DMS53 treated with DMSO at 0.1 percent for 48 hours (cell line): ENCODE measurements at regions not wholly inside any gene's neighbourhood (a gene's known extent, or its start where the extent isn't known, plus 50 kb on each side); places are given as distances from the start of the nearest gene placed in this dataset.

Experiments used
- DNase-seq: peaks from one replicate; lab custom pipeline; 2025; ENCODE audit not compliant: unreplicated experiment; lab: John Stamatoyannopoulos, UW

DNA sequence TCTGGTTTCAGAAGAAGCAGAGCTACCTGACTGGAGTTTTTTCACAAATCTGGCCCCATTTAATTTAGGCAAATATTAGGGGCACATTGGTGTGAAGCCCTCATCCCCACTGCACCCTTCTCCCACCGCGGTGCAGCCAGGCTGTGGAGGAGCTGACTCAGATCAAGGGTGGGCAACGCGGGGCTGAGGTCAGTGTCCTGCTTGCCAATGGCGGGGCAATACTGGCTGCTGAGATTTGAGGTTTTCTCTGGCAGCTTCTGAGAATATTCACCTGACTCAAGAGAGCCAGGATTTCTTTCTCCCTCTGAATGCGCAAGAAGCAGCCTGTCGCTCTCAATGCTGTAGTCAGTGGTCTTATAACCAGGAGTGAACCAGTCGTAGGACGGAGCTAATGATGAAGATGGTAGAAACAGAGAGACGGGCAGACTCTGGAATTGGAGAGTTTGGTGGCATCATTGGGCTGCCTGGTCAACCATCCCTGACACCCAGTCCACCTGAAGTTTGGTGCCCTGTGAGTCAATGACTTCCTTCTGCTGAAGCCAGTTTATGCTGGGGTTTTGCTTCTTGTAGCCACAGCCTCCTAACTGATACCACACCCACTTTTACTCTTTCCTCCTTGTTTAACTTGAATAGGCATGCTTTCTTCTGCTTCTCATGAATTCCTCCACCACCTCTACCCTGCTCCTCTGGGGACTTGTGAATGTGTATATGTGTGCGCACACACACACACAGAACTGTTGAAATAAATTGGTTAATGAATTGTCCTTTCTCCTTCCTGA is 123.7 kb upstream of the CTBP2 start:
- no peak for DNase-seq

DNA sequence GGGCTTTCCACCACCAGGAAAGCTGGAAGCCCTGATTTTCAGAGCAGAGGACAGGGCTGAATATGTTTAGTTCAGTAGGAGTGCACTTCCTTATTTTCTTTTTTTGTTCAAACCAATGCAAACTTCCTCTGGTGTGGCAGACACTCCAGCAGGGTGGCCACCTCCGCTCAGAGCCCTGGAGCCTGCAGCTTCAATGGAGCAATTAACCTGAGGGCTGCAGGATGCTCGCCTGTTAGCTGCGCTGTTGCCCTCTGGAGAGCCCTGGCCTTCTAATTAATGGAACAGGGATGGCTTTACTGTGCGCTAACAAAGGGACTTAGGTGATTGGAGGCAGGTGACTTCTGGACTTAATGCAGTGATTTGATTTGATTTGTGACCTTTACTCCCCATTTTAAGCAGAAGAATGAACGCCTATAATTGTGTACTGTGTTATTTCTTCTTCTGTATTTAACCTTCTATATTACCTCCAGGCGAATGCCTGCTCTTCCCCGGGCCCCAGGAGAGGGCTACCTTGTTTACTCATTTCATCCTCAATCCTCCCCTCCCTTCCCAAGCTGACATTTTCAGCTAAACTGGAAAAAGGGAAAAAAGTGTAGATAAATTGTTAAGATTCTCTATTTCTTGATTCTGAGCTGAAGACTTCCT is 123.0 kb upstream of the CTBP2 start:
- no peak for DNase-seq

- DNase-seq, result no peak
These were observed 120.7 kb upstream of the CTBP2 start for GRCh38 chr10:125281091-125281490.

DNA sequence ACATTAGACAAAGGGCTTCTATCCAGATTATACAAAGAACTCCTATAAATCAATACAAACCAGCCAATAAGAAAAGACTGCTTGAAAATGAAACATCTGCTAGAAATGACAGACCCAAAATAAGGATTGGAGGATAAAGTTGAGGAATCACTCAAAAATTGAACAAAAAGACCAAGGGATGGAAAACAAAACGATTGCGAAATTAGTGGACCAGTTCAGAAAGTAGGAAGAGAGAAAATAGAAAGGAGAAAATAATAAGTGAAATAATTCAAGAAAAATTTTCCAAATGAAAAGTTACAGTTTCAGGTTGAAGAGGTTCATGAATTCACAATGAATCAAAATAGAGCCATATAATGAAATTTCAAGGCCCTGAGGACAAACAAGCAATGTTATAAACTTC is 115.8 kb upstream of the CTBP2 start:
- no peak for DNase-seq

GRCh38 chr10:125274961-125275360 is 114.6 kb upstream of the CTBP2 start:
- DNase-seq, result no peak

DNA sequence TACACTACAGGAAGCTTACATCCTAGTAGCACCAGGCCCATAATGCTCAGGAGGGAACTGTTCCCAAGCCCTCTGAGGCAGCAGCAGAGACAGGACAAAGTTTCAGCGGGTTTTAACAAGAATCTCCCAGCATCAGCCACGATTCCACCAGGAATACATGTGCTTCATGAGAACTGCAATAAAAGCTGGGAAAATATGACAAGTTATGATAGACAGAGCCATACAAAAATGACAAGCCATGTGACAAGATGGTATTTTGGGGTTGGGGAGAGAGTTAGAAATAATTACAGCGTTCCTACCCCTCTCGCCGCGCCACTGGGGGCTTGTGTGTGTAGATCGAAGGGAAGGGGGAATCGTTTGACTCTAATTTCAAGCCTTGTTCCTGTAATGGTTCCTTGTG is 112.7 kb upstream of the CTBP2 start:
- DNase-seq, result no peak

GRCh38 chr10:125269716-125270115 is 109.4 kb upstream of the CTBP2 start:
- DNase-seq, result no peak

DNA sequence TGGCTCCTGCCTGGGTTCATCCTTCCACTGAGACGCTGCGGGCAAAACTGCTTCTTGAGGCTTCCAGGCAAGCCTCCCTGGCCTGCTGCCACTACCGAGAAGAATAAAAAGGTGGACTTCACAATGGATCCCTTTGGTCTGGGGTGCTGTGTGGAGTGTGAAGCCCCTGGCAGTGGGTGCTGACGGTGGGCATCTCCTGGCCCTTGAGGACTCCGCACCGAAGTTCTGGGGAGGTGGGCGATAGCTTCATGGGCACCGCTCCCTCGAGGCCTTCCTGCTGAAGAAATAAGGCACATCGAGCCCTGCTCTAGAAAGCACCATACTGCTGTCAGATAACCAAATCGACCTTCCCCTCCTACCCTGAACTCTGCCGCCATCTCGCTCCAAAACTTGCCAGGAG is 106.6 kb upstream of the CTBP2 start:
- DNase-seq, result no peak

GRCh38 chr10:125266541-125266940 is 106.2 kb upstream of the CTBP2 start:
- DNase-seq, result no peak

DNA sequence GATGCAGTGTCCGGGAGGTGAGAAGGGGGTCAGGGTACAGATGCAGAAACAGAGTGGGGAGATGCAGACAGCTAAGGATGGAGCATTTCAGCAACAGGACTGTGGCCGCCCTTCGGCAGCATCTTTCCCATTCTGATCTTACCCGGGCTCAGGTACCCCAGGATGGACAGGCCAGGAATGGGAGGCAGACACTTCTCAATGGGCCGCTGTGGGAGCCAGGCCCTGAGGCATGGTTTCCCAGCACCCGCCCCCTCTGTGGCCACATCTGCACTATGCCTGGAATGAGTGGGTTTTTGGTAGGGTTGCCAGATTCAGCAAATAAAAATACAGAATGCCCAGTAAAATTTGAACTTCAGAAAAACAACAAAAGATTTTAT is 105.2 kb upstream of the CTBP2 start:
- DNase-seq, result no peak

DNA sequence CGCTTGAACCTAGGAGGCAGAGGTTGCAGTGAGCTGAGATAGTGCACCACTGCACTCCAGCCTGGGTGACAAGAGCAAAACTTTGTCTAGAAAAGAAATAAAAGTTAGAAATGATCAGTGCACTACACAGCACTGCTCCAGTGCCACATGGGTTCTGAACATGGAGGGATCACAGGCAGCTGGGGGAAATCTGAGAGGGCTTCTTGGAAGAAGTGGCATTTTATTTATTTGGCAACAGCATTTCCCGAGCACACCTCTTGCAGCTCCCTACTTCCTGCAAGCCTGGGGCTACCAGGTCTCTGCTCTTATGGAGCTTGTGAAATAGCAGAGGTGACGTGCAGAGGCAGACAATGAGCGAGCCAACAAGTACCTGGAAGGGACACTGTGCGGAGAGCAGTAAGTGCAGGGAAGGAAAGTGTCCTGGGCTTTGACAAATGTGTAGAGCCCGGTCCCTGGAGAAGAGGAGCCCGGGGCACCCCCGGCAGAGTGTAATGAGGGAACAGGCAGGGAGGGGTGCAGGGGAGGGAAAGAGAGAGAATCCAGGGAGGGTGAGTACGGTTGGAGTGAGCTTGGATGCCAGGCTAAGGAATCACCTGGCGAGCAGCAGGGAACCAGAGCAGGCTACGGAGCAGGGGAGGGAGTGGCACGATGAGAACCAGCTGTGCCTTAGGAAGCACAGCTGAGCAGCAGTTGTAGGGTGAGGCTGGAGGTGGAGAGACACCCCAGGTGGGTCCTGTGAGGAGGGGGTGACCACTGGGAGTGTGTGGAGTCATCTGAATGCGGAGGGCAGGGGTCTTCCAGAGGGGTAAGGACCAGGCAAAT is 104.6 kb upstream of the CTBP2 start:
- no peak for DNase-seq

DNA sequence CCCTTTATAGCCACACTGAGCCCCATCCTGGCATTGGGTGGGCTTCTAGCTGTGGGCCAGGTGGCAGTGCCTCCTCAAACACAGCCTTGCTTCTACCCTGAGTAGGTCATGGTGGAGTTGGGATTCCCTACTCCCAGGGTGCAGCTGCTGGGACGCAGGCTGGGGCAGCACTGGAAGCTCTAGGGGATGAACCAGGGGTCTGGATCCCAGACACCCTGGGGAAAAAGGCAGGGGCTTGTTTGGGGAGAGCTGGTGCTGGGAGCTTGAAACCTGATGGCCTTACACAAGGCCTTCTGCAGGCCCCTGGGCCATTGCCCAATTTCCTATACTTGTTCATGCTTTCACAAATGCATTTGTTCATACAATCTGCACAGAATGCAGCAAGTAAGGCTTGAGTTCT is 103.7 kb upstream of the CTBP2 start:
- DNase-seq, result no peak

GRCh38 chr10:125263551-125263950 is 103.2 kb upstream of the CTBP2 start:
- peak; percentile 13 for DNase-seq

GRCh38 chr10:125262920-125263319 is 102.6 kb upstream of the CTBP2 start:
- no peak for DNase-seq

DNA sequence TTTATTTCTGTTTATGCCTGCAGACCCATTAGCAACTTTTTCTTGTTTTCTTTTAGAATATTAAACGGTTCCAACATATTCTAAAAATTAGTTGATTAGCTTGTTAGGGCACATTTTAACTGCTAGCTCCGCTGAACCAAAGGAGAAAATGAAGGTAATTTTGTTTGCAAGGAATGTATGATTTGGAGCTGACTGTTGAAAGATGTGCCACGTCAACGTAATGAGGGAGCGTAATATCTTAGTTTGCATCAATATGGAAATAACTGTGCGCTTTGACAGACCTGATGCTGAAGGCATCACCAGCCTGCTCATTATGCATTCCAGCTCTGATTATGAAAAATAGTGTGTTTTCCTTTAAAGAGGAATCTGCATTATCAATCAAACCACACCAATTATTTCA is 102.0 kb upstream of the CTBP2 start:
- no peak for DNase-seq

DNA sequence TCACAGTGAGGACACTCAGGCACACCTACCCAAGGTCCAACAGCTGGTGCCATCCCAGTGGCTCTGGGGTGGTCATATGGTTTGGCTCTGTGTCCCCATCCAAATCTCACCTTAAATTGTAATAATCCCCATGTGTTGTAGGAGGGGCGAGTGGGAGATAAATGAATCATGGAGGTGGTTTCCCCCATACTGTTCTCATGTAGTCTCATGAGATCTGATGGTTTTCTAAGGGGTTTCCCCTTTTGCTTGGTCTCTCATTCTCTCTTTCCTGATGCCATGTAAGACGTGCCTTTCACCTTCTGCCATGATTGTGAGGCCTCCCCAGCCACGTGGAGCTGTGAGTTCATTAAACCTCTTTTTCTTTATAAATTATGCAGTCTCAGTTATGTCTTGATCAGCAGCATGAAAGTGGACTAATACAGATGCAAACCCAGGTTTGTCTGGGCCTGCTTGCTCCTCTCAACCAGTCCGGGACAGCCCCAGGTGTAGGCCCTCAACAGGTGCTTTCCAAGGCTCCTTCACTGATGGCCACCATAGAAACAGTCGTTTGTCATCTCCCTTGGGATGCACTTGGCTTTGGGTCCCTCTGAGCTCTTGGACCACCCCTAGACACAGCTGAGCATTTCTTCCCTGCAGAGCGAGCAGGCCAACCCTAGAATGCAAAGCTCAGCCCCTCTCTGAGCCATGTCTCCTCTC is 101.3 kb upstream of the CTBP2 start:
- no peak for DNase-seq

DNA sequence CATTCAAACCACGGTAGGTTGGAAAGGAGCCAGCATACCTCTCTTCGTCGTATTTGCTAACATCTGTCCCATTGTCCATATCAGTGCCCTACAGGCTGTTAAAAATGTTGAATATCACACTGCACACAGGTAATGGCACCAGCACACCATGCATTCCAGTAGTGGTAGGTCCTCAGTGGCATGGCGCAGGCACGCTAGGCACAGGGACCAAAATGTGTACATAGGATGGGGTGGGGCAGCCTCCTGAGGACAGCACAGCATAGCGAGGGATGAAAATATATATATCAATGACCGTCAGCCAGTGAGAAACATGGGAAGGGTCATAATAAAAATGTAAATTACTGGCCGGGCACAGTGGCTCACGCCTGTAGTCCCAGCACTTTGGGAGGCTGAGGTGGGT is 99.9 kb upstream of the CTBP2 start:
- no peak for DNase-seq

DNA sequence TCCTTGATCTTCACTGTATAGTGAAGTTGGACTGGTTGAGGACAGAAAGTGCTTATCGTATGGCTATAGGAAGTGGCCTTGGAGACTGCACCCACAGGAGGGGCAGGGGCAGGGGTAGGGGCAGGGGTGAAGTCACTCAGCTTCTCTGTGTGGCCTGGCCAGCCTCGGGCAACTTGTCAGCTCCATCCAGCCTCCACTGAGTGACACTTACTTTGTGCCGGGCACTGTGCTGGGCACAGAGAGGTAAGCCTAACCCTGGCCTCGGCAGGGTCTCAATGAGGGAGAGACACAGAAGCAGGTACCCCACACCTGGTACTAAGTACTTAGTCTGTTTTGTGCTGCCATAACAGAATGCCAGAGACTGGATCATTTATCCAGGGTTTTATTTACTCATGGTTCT is 99.3 kb upstream of the CTBP2 start:
- no peak for DNase-seq

DNA sequence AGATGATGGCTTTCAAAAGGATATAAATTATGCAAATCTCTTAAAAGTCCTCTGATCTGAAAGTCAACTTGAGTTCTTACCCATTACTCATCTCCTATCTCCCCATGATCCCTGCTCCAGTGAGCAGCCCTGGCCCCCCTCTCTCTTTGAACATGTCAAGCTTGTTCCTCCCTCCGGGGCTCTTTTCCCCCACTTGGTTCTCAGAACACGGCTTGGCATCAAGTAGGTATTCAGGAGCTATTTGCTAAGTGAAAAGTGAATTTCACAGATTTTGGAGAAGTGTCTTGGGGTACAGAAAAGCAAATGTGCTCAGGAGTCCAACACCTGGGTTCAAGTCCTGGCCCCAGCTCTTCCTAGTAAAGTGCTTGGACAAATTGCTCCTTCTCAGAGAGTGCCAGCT is 98.3 kb upstream of the CTBP2 start:
- no peak for DNase-seq

DNA sequence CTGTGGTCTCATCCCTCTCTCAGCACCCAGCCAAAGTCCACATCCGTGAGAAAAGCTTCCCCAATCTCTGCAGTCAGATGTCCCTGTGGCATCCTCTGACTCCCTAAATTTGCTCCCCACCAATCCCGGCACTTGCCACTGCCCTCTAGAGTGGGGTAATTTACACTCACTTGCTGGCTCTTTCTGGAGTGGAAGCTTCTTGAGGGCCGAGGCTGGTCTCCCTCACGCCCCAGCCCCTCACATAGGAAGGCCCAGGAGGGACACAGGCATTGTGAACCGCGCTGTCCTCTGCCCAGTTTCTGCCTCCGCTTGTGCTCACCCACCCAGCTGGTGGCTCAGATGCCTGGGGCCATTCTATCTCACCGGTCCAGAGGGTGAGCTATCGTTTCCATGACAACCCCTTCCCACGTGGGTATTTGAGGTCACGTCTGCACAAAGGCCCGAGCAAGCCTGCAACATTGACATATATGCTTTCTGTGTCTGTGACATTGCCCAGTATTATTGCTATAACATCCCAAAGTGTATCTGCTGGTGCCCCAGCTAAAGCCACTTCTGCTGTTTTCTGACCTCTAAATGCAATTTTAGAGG is 97.3 kb upstream of the CTBP2 start:
- no peak for DNase-seq

GRCh38 chr10:125256026-125256425 is 95.7 kb upstream of the CTBP2 start:
- DNase-seq, result no peak
